ENCODE measurements at regions not wholly inside any gene's neighbourhood (a gene's known extent, or its start where the extent isn't known, plus 50 kb on each side); places are given as distances from the start of the nearest gene placed in this dataset.

DNA sequence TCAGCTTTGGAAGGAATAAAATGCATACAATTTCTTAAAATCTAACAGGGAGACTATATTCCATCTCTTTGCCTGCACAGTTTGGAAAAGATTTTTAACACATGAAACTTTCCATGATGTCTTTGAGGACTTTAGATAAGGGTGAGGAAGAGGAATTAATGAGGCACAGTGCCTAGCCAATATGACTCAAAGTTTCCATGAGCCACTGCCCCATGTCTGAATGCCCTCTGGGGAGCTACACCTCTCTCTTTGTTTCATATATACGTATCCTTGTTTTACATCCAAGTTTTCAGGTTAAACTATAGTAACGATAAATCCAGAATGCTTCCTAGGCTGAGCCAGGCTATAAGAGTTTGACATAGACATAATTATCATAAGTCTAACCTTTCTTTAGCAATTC is 349.3 kb upstream of the TLE4 start:
- TF ChIP-seq, protein P1, sequence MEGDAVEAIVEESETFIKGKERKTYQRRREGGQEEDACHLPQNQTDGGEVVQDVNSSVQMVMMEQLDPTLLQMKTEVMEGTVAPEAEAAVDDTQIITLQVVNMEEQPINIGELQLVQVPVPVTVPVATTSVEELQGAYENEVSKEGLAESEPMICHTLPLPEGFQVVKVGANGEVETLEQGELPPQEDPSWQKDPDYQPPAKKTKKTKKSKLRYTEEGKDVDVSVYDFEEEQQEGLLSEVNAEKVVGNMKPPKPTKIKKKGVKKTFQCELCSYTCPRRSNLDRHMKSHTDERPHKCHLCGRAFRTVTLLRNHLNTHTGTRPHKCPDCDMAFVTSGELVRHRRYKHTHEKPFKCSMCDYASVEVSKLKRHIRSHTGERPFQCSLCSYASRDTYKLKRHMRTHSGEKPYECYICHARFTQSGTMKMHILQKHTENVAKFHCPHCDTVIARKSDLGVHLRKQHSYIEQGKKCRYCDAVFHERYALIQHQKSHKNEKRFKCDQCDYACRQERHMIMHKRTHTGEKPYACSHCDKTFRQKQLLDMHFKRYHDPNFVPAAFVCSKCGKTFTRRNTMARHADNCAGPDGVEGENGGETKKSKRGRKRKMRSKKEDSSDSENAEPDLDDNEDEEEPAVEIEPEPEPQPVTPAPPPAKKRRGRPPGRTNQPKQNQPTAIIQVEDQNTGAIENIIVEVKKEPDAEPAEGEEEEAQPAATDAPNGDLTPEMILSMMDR (conservative IDR thresholded peaks at IDR 0.05; ENCODE audit: low read length) = no peak
- TF ChIP-seq EZH2phosphoT487 (IDR thresholded peaks at IDR 0.05; ENCODE audit: borderline replicate concordance) = no peak
